K562 (cell line): ENCODE measurements at regions not wholly inside any gene's neighbourhood (a gene's known extent, or its start where the extent isn't known, plus 50 kb on each side); places are given as distances from the start of the nearest gene placed in this dataset.

Source experiments
- BRCA1 ChIP-seq, 2 experiments: fragments of 450-650 bp in 1 of 2; sonication (generic) in 1 of 2; formaldehyde crosslinking in 1 of 2; IDR thresholded peaks; 2 replicates each; pipeline versions ENCODE4 v1.5.0 to v1.6.1; 2017 to 2020; ENCODE audit warnings: mild to moderate bottlenecking in 1 of 2, missing genetic modification reagents in 1 of 2
- FOXJ3 ChIP-seq: sonication (generic); formaldehyde crosslinking; IDR thresholded peaks from 2 replicates; pipeline ENCODE4 v1.4.0; 2020; ENCODE audit warnings: mild to moderate bottlenecking, missing genetic modification reagents
- FOXK2 ChIP-seq, 2 experiments: fragments of 450-650 bp; IDR thresholded peaks in 1 of 2; conservative IDR thresholded peaks in 1 of 2; 2 replicates each; pipeline ENCODE4 v1.6.1; 2016; ENCODE audit warnings: low read depth in 2 of 2, mild to moderate bottlenecking in 1 of 2
- IFI16 ChIP-seq: fragments of 250-450 bp; sonication (Bioruptor Pico); IDR thresholded peaks from 2 replicates; pipeline ENCODE4 v2.1.2; 2022; ENCODE audit warnings: mild to moderate bottlenecking, inconsistent platforms
- KLF6 ChIP-seq: fragments of 250-450 bp; sonication (Bioruptor Pico); IDR thresholded peaks from 2 replicates; pipeline ENCODE4 v1.4.0; 2020; ENCODE audit warnings: mild to moderate bottlenecking, moderate library complexity, borderline replicate concordance
- LEF1 ChIP-seq: fragments of 450-650 bp; IDR thresholded peaks from 2 replicates; pipeline ENCODE4 v1.6.1; 2016; ENCODE audit warnings: mild to moderate bottlenecking
- MYBL2 ChIP-seq, 2 experiments: fragments of 450-650 bp in 1 of 2; sonication (generic) in 1 of 2; formaldehyde crosslinking in 1 of 2; IDR thresholded peaks; 2 replicates each; pipeline versions ENCODE4 v1.6.1 to v1.8.1; 2017 to 2022; ENCODE audit warnings: borderline replicate concordance in 1 of 2, inconsistent platforms in 1 of 2, low read depth in 1 of 2, mild to moderate bottlenecking in 1 of 2, missing genetic modification reagents in 1 of 2, moderate library complexity in 1 of 2
- NFIX ChIP-seq: fragments of 250-450 bp; sonication (Bioruptor Pico); IDR thresholded peaks from 2 replicates; pipeline ENCODE4 v1.4.0; 2020; ENCODE audit warnings: low read depth, mild to moderate bottlenecking, moderate library complexity
- NFXL1 ChIP-seq: fragments of 450-650 bp; formaldehyde crosslinking; IDR thresholded peaks from 2 replicates; pipeline ENCODE4 v1.4.0; 2021; ENCODE audit warnings: mild to moderate bottlenecking
- POLR2AphosphoS5 ChIP-seq: IDR thresholded peaks from 2 replicates; pipeline ENCODE4 v1.6.1; 2011; ENCODE audit warnings: mild to moderate bottlenecking, low read depth, low read length, moderate library complexity; ENCODE audit not compliant: control insufficient read depth, insufficient read depth
- POLR2G ChIP-seq: fragments of 200-400 bp; formaldehyde crosslinking; IDR thresholded peaks from 2 replicates; pipeline ENCODE4 v1.6.1; 2017; ENCODE audit warnings: low read depth, mild to moderate bottlenecking, antibody characterized with exemption, low read length, moderate library complexity
- SPI1 ChIP-seq: IDR thresholded peaks from 2 replicates; pipeline ENCODE4 v1.6.1; 2011; ENCODE audit warnings: low read depth, low read length, control low read depth, borderline replicate concordance
- ZNF444 ChIP-seq: fragments of 250-450 bp; sonication (Bioruptor Pico); IDR thresholded peaks from 2 replicates; pipeline ENCODE4 v1.4.0; 2020; ENCODE audit warnings: mild to moderate bottlenecking, moderate library complexity
- ZNF551 ChIP-seq: fragments of 250-450 bp; sonication (Bioruptor Pico); IDR thresholded peaks from 2 replicates; pipeline ENCODE4 v1.5.0; 2021; ENCODE audit warnings: mild to moderate bottlenecking, moderate library complexity
- TF ChIP-seq, protein P1 (sequence below): sonication (generic); IDR thresholded peaks from 2 replicates; pipeline ENCODE4 v1.6.1; 2016
- TF ChIP-seq, protein P2 (sequence below): sonication (generic); formaldehyde crosslinking; IDR thresholded peaks from 2 replicates; pipeline ENCODE4 v1.8.0; 2022; ENCODE audit warnings: mild to moderate bottlenecking, missing genetic modification reagents
- TF ChIP-seq, protein P3 (sequence below): sonication (generic); formaldehyde crosslinking; IDR thresholded peaks from 2 replicates; pipeline ENCODE4 v1.4.0; 2020; ENCODE audit warnings: mild to moderate bottlenecking, missing genetic modification reagents
- TF ChIP-seq, protein P4 (sequence below): fragments of 250-450 bp; sonication (Bioruptor Pico); IDR thresholded peaks from 2 replicates; pipeline ENCODE4 v1.5.0; 2022; ENCODE audit warnings: mild to moderate bottlenecking
- TF ChIP-seq, protein P5 (sequence below): sonication (generic); formaldehyde crosslinking; IDR thresholded peaks from 2 replicates; pipeline ENCODE4 v1.8.1; 2022; ENCODE audit warnings: missing genetic modification reagents

- TF ChIP-seq, protein P1, sequence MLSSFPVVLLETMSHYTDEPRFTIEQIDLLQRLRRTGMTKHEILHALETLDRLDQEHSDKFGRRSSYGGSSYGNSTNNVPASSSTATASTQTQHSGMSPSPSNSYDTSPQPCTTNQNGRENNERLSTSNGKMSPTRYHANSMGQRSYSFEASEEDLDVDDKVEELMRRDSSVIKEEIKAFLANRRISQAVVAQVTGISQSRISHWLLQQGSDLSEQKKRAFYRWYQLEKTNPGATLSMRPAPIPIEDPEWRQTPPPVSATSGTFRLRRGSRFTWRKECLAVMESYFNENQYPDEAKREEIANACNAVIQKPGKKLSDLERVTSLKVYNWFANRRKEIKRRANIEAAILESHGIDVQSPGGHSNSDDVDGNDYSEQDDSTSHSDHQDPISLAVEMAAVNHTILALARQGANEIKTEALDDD = peak; percentile 85
- TF ChIP-seq KLF6 (CRISPR knock-in tag) (no peak), SPI1 (no peak), FOXJ3 (CRISPR knock-in tag) (no peak), MYBL2 (IDR thresholded peaks at IDR 0.05; ENCODE audit: low read depth) (no peak), MYBL2 (CRISPR knock-in tag; IDR thresholded peaks at IDR 0.05; ENCODE audit: borderline replicate concordance) (no peak), FOXK2 (conservative IDR thresholded peaks at IDR 0.05 in 1 of 2, IDR thresholded peaks at IDR 0.05 in 1 of 2; ENCODE audit: low read depth in 2 of 2) (no peak), IFI16 (CRISPR knock-in tag) (no peak), NFIX (no peak), LEF1 (no peak), ZNF444 (CRISPR knock-in tag) (no peak), POLR2G (no peak), BRCA1 (IDR thresholded peaks at IDR 0.05) (no peak), BRCA1 (CRISPR knock-in tag; IDR thresholded peaks at IDR 0.05) (no peak), NFXL1 (CRISPR knock-in tag) (no peak), ZNF551 (CRISPR knock-in tag) (no peak), POLR2AphosphoS5 (no peak)
- TF ChIP-seq, protein P2, sequence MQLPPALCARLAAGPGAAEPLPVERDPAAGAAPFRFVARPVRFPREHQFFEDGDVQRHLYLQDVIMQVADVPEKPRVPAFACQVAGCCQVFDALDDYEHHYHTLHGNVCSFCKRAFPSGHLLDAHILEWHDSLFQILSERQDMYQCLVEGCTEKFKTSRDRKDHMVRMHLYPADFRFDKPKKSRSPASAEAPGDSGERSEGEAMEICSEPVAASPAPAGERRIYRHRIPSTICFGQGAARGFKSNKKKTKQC (CRISPR knock-in tag) = no peak
- TF ChIP-seq, protein P3, sequence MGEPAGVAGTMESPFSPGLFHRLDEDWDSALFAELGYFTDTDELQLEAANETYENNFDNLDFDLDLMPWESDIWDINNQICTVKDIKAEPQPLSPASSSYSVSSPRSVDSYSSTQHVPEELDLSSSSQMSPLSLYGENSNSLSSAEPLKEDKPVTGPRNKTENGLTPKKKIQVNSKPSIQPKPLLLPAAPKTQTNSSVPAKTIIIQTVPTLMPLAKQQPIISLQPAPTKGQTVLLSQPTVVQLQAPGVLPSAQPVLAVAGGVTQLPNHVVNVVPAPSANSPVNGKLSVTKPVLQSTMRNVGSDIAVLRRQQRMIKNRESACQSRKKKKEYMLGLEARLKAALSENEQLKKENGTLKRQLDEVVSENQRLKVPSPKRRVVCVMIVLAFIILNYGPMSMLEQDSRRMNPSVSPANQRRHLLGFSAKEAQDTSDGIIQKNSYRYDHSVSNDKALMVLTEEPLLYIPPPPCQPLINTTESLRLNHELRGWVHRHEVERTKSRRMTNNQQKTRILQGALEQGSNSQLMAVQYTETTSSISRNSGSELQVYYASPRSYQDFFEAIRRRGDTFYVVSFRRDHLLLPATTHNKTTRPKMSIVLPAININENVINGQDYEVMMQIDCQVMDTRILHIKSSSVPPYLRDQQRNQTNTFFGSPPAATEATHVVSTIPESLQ = no peak
- TF ChIP-seq, protein P4, sequence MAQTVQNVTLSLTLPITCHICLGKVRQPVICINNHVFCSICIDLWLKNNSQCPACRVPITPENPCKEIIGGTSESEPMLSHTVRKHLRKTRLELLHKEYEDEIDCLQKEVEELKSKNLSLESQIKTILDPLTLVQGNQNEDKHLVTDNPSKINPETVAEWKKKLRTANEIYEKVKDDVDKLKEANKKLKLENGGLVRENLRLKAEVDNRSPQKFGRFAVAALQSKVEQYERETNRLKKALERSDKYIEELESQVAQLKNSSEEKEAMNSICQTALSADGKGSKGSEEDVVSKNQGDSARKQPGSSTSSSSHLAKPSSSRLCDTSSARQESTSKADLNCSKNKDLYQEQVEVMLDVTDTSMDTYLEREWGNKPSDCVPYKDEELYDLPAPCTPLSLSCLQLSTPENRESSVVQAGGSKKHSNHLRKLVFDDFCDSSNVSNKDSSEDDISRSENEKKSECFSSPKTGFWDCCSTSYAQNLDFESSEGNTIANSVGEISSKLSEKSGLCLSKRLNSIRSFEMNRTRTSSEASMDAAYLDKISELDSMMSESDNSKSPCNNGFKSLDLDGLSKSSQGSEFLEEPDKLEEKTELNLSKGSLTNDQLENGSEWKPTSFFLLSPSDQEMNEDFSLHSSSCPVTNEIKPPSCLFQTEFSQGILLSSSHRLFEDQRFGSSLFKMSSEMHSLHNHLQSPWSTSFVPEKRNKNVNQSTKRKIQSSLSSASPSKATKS (CRISPR knock-in tag) = no peak
- TF ChIP-seq, protein P5, sequence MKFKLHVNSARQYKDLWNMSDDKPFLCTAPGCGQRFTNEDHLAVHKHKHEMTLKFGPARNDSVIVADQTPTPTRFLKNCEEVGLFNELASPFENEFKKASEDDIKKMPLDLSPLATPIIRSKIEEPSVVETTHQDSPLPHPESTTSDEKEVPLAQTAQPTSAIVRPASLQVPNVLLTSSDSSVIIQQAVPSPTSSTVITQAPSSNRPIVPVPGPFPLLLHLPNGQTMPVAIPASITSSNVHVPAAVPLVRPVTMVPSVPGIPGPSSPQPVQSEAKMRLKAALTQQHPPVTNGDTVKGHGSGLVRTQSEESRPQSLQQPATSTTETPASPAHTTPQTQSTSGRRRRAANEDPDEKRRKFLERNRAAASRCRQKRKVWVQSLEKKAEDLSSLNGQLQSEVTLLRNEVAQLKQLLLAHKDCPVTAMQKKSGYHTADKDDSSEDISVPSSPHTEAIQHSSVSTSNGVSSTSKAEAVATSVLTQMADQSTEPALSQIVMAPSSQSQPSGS (CRISPR knock-in tag) = no peak
Observed at GRCh38 chr3:182713743-182714517, 79.4 kb upstream of the ATP11B start (continued).
